SK-N-SH (cell line): ENCODE measurements at regions not wholly inside any gene's neighbourhood (a gene's known extent, or its start where the extent isn't known, plus 50 kb on each side); places are given as distances from the start of the nearest gene placed in this dataset.

ENCODE experiments used
- CTCF ChIA-PET: fragments of 300-600, 350-600 bp; formaldehyde crosslinking; extraction: SDS; loops from one replicate; lab custom pipeline; 2021; lab: Yijun Ruan, JAX
- POLR2A ChIA-PET: fragments of 350-600 bp; sonication (Branson Sonifier 250); formaldehyde crosslinking; extraction: SDS; loops from one replicate; lab custom pipeline; 2020; ENCODE audit warnings: antibody characterized with exemption, inconsistent platforms; lab: Yijun Ruan, JAX
- DNase-seq: peaks from one replicate; pipeline ENCODE4 v3.0.0; 2012
- H2AFZ ChIP-seq: fragments of 200-600 bp; sonication (generic); 2 replicates; pipeline ENCODE4 v1.8.1; 2016; ENCODE audit warnings: antibody characterized with exemption, mild to moderate bottlenecking, low read depth
- H3F3A ChIP-seq: fragments of 200-600 bp; sonication (generic); replicated peaks from 2 replicates; pipeline ENCODE3; 2016; ENCODE audit warnings: antibody characterized with exemption, mild to moderate bottlenecking; ENCODE audit not compliant: insufficient read depth
- H3K27ac ChIP-seq, 2 experiments: fragments of 200-500 bp in 1 of 2; fragments of 200-600 bp in 1 of 2; sonication (Bioruptor generic) in 1 of 2; sonication (generic), shearing (Covaris generic) in 1 of 2; 2 replicates each; pipeline versions ENCODE4 v1.5.1 to v1.6.1; 2014 to 2016; ENCODE audit warnings: low read depth in 2 of 2, inconsistent platforms in 1 of 2, low read length in 1 of 2, mild to moderate bottlenecking in 1 of 2, mixed read lengths in 1 of 2
- H3K27me3 ChIP-seq: fragments of 200-600 bp; sonication (generic), shearing (Covaris generic); 2 replicates; pipeline ENCODE4 v1.6.1; 2016; ENCODE audit warnings: mixed run types; ENCODE audit not compliant: insufficient read depth
- H3K36me3 ChIP-seq, 2 experiments: fragments of 200-500 bp in 1 of 2; fragments of 200-600 bp in 1 of 2; sonication (Bioruptor generic) in 1 of 2; sonication (generic) in 1 of 2; replicated peaks in 1 of 2; 2 replicates each; pipeline versions ENCODE3 to v1.5.1; 2014 to 2016; ENCODE audit warnings: low read length in 1 of 2, mild to moderate bottlenecking in 1 of 2; ENCODE audit not compliant: insufficient read depth in 2 of 2, control insufficient read depth in 1 of 2
- H3K4me1 ChIP-seq, 2 experiments: fragments of 200-500 bp in 1 of 2; fragments of 200-600 bp in 1 of 2; sonication (Bioruptor generic) in 1 of 2; sonication (generic), shearing (Covaris generic) in 1 of 2; 2 replicates each; pipeline versions ENCODE4 v1.5.1 to v1.6.1; 2014 to 2016; ENCODE audit warnings: low read depth in 1 of 2, low read length in 1 of 2, mixed run types in 1 of 2; ENCODE audit not compliant: insufficient read depth in 2 of 2, control insufficient read depth in 1 of 2
- H3K4me2 ChIP-seq: fragments of 200-600 bp; sonication (generic), shearing (Covaris generic); 2 replicates; pipeline ENCODE4 v1.6.1; 2017; ENCODE audit warnings: mixed run types
- H3K4me3 ChIP-seq, 2 experiments: fragments of 200-500 bp in 1 of 2; fragments of 200-600 bp in 1 of 2; sonication (Bioruptor generic) in 1 of 2; sonication (generic), shearing (Covaris generic) in 1 of 2; 2 replicates each; pipeline versions ENCODE4 v1.5.1 to v1.8.1; 2014 to 2016; ENCODE audit warnings: low read depth in 2 of 2, inconsistent platforms in 1 of 2, low read length in 1 of 2, mild to moderate bottlenecking in 1 of 2, mixed read lengths in 1 of 2, moderate library complexity in 1 of 2
- H3K79me2 ChIP-seq: fragments of 200-600 bp; sonication (generic); 2 replicates; pipeline ENCODE4 v1.8.1; 2017; ENCODE audit warnings: mild to moderate bottlenecking; ENCODE audit not compliant: insufficient read depth
- H3K9ac ChIP-seq: fragments of 200-600 bp; sonication (generic); 2 replicates; pipeline ENCODE4 v1.6.1; 2017; ENCODE audit warnings: mixed run types
- H3K9me2 ChIP-seq: fragments of 200-600 bp; sonication (generic); 2 replicates; pipeline ENCODE4 v1.6.1; 2017; ENCODE audit warnings: mixed run types
- H3K9me3 ChIP-seq: fragments of 200-600 bp; sonication (generic); 2 replicates; pipeline ENCODE4 v1.6.1; 2017; ENCODE audit warnings: mixed run types, mild to moderate bottlenecking, moderate library complexity
- H4K20me1 ChIP-seq: fragments of 200-600 bp; sonication (generic); 2 replicates; pipeline ENCODE4 v1.6.1; 2017; ENCODE audit warnings: mild to moderate bottlenecking, mixed run types; ENCODE audit not compliant: insufficient read depth
- ELF1 ChIP-seq: IDR thresholded peaks from 2 replicates; pipeline ENCODE4 v1.4.0; 2012
- EP300 ChIP-seq, 2 experiments: IDR thresholded peaks; 2 replicates each; pipeline versions ENCODE4 v1.4.0 to v1.6.1; 2012; ENCODE audit warnings: borderline replicate concordance in 1 of 2, low read depth in 1 of 2, low read length in 1 of 2
- FOSL2 ChIP-seq: IDR thresholded peaks from 2 replicates; pipeline ENCODE4 v1.4.0; 2012; ENCODE audit warnings: low read depth, mild to moderate bottlenecking, moderate library complexity, borderline replicate concordance
- FOXM1 ChIP-seq: IDR thresholded peaks from 2 replicates; pipeline ENCODE4 v1.4.0; 2012; ENCODE audit warnings: low read depth, mild to moderate bottlenecking
- GATA2 ChIP-seq: sonication (generic); formaldehyde crosslinking; IDR thresholded peaks from 2 replicates; pipeline ENCODE4 v1.5.0; 2020; ENCODE audit warnings: mild to moderate bottlenecking, missing genetic modification reagents
- JUND ChIP-seq: IDR thresholded peaks from 2 replicates; pipeline ENCODE4 v1.4.0; 2012
- NFIC ChIP-seq: IDR thresholded peaks from 2 replicates; pipeline ENCODE4 v1.4.0; 2012; ENCODE audit warnings: borderline replicate concordance
- NRF1 ChIP-seq: IDR thresholded peaks from 2 replicates; pipeline ENCODE4 v1.6.1; 2012; ENCODE audit warnings: low read depth, mild to moderate bottlenecking, low read length
- POLR2AphosphoS5 ChIP-seq: IDR thresholded peaks from 2 replicates; pipeline ENCODE4 v1.6.1; 2012; ENCODE audit warnings: low read depth, low read length
- RXRA ChIP-seq: IDR thresholded peaks from 2 replicates; pipeline ENCODE4 v1.4.0; 2012; ENCODE audit warnings: low read depth, mild to moderate bottlenecking, borderline replicate concordance
- SIN3A ChIP-seq: IDR thresholded peaks from 2 replicates; pipeline ENCODE4 v1.6.1; 2012; ENCODE audit warnings: low read depth, mild to moderate bottlenecking, low read length, moderate library complexity, borderline replicate concordance
- TAF1 ChIP-seq: IDR thresholded peaks from 2 replicates; pipeline ENCODE4 v1.6.1; 2012; ENCODE audit warnings: low read depth, mild to moderate bottlenecking, low read length, moderate library complexity, borderline replicate concordance
- TCF12 ChIP-seq: IDR thresholded peaks from 2 replicates; pipeline ENCODE4 v1.4.0; 2012
- WGBS: methylation state at CpG from one replicate; pipeline ENCODE4 v1.1.6; 2017; ENCODE audit warnings: low lambda C conversion rate; 5-methylcytosine and 5-hydroxymethylcytosine counted together
- TF ChIP-seq, protein P1 (sequence below): IDR thresholded peaks from 2 replicates; pipeline ENCODE4; 2012
- TF ChIP-seq, protein P2 (sequence below): IDR thresholded peaks from 2 replicates; pipeline ENCODE4 v1.4.0; 2012; ENCODE audit warnings: low read depth, borderline replicate concordance
- TF ChIP-seq, protein P3 (sequence below): fragments of 150-350 bp; IDR thresholded peaks from 2 replicates; pipeline ENCODE4 v1.6.1; 2016; ENCODE audit warnings: mild to moderate bottlenecking, low read depth, low read length
- TF ChIP-seq, protein P4 (sequence below): IDR thresholded peaks from 2 replicates; pipeline ENCODE4 v1.4.0; 2012; ENCODE audit warnings: low read depth, borderline replicate concordance
- TF ChIP-seq, protein P5 (sequence below): fragments of 200-600 bp; sonication (generic); IDR thresholded peaks from 2 replicates; pipeline ENCODE4 v1.6.1; 2017; ENCODE audit warnings: antibody characterized with exemption, mild to moderate bottlenecking, moderate library complexity
- TF ChIP-seq, protein P6 (sequence below): fragments of 150-350 bp; IDR thresholded peaks from 2 replicates; pipeline ENCODE4 v1.6.1; 2017; ENCODE audit warnings: antibody characterized with exemption, low read length, low read depth, borderline replicate concordance

DNA sequence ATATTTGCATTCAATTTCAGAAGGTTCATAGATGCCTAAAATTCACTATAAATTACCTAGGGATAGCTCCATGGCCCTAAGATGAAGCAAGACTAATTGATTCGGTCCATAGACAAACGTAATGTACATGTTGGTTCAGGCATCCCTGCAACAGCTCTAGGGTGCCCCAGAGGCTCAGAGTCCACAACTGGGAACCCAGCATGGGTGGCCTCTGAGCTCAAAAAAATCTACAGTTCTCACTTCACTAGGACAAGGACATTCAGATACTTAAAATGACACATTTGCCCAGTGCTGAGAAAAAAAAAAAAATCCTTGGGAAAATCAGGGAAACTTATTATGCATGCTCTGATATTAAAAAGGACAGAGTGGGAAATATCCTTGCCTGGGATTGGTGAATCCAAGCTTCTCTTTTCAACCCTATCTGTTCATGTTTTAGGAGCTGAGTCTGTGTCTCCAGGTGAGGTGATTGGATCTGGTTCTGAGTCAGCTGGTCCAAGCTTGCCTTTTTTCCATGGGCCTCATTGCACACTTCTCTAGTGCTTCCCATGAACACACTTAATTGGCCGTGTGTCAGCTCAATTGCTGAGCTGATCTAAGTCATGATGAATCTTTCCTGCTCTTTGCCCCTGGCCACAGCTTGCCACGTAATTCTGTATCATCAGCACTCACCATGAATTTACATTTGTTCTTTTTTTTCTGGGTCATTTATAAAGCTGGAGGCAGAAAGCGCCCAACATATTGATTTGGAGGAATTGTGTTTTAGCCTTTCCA is 116.3 kb upstream of the RCN1 start:
- H3K4me3 ChIP-seq, result no peak overlapping the region
- H3K9ac ChIP-seq, result no peak overlapping the region
- H2AFZ ChIP-seq, result no peak overlapping the region
- no peaks in the 10 kb centered on the region for H3K79me2 ChIP-seq
- H3K4me1 ChIP-seq, result peaks cover under 1 to 4% of the 10 kb centered on the region in 2 experiments; a peak in 3 of 4 replicates
- H3K27ac ChIP-seq, result no peak overlapping the region
- H3K36me3 ChIP-seq, result no peaks in the 10 kb centered on the region
- WGBS, result 34% methylated on average over 5 of the region's 5 CpGs
- peak; percentile 87 for TF ChIP-seq FOSL2
- peak; percentile 70 for TF ChIP-seq JUND
- no peak for TF ChIP-seq POLR2AphosphoS5
- TF ChIP-seq NFIC, result peak; percentile 50
- peak in 1 of 2 experiments; percentile 58; a peak in 1 of 4 replicates for TF ChIP-seq EP300 (IDR thresholded peaks at IDR 0.05; ENCODE audit: borderline replicate concordance in 1 of 2, low read depth in 1 of 2, low read length in 1 of 2)
- TF ChIP-seq, protein P1, sequence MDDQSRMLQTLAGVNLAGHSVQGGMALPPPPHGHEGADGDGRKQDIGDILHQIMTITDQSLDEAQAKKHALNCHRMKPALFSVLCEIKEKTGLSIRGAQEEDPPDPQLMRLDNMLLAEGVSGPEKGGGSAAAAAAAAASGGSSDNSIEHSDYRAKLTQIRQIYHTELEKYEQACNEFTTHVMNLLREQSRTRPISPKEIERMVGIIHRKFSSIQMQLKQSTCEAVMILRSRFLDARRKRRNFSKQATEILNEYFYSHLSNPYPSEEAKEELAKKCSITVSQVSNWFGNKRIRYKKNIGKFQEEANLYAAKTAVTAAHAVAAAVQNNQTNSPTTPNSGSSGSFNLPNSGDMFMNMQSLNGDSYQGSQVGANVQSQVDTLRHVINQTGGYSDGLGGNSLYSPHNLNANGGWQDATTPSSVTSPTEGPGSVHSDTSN, result peak; percentile 83
- peak; percentile 71 for TF ChIP-seq TCF12
- TF ChIP-seq NRF1, result no peak
- TF ChIP-seq, all 33 proteins: peak for 6
- H3K4me2 ChIP-seq, result peak overlapping the region; percentile 30; the same call in 1 of the 2 replicates
- H3K9me2 ChIP-seq, result no peaks in the 10 kb centered on the region
- ChIA-PET CTCF (interaction anchor here (0.6 to 1.4 kb wide), 5 partner anchors 11 to 691 kb away, joined by 3 to 6 read pairs (median 4); no protein-coding TSS in a partner anchor), POLR2A (no interaction called here)
- H3K27me3 ChIP-seq, result no peaks in the 10 kb centered on the region; the same call in 1 of the 2 replicates
- no peaks in the 10 kb centered on the region for H3K9me3 ChIP-seq
- DNase-seq, result no peak
- H4K20me1 ChIP-seq, result no peaks in the 10 kb centered on the region
- no peaks in the 10 kb centered on the region for H3F3A ChIP-seq

DNA sequence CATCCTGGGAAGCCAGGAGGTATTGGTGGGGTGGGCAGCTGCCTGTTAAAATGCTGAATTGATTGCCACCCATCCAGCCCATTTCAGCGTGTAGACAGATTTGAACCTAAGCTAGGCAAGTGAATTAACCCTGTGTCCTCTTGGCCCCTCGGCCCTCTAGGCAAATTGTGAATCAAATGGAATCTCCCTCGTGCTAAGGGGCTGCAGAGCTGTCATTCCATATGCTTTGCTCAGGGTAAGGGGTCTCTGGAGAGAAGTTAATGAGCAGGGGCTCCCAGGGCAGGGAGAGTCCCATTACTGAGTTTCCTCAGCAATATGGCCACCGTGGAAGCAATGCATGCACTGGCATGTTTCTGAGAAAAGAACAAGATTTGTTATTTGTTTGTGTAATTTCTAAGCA is 117.7 kb upstream of the RCN1 start:
- no peak overlapping the region for H3K27ac ChIP-seq
- peaks cover 8 to 12% of the 10 kb centered on the region in 2 experiments; a peak in 3 of 4 replicates for H3K4me1 ChIP-seq
- no peaks in the 10 kb centered on the region for H3F3A ChIP-seq
- no peak overlapping the region for H3K9ac ChIP-seq
- DNase-seq, result no peak
- H3K9me2 ChIP-seq, result no peaks in the 10 kb centered on the region
- WGBS, result 52% methylated on average over 4 of the region's 4 CpGs
- no peak overlapping the region for H2AFZ ChIP-seq
- ChIA-PET CTCF (interaction anchor here (1.0 kb wide), 3 partner anchors 11 to 79 kb away, joined by 3 to 4 read pairs (median 3); no protein-coding TSS in a partner anchor), POLR2A (no interaction called here)
- no peaks in the 10 kb centered on the region for H3K9me3 ChIP-seq
- H3K4me2 ChIP-seq, result no peak overlapping the region
- no peaks in the 10 kb centered on the region; the same call in 1 of the 2 replicates for H3K27me3 ChIP-seq
- H3K79me2 ChIP-seq, result no peaks in the 10 kb centered on the region
- H4K20me1 ChIP-seq, result no peaks in the 10 kb centered on the region
- no peaks in the 10 kb centered on the region for H3K36me3 ChIP-seq
- no peak overlapping the region for H3K4me3 ChIP-seq
- no peak for TF ChIP-seq ELF1
- TF ChIP-seq, protein P2, sequence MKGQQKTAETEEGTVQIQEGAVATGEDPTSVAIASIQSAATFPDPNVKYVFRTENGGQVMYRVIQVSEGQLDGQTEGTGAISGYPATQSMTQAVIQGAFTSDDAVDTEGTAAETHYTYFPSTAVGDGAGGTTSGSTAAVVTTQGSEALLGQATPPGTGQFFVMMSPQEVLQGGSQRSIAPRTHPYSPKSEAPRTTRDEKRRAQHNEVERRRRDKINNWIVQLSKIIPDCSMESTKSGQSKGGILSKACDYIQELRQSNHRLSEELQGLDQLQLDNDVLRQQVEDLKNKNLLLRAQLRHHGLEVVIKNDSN, result no peak
- TF ChIP-seq SIN3A, result no peak
- no peak for TF ChIP-seq FOSL2
- TF ChIP-seq, protein P3, sequence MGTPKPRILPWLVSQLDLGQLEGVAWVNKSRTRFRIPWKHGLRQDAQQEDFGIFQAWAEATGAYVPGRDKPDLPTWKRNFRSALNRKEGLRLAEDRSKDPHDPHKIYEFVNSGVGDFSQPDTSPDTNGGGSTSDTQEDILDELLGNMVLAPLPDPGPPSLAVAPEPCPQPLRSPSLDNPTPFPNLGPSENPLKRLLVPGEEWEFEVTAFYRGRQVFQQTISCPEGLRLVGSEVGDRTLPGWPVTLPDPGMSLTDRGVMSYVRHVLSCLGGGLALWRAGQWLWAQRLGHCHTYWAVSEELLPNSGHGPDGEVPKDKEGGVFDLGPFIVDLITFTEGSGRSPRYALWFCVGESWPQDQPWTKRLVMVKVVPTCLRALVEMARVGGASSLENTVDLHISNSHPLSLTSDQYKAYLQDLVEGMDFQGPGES, result no peak
- TF ChIP-seq FOXM1, result no peak
- no peak for TF ChIP-seq JUND
- TF ChIP-seq, protein P4, sequence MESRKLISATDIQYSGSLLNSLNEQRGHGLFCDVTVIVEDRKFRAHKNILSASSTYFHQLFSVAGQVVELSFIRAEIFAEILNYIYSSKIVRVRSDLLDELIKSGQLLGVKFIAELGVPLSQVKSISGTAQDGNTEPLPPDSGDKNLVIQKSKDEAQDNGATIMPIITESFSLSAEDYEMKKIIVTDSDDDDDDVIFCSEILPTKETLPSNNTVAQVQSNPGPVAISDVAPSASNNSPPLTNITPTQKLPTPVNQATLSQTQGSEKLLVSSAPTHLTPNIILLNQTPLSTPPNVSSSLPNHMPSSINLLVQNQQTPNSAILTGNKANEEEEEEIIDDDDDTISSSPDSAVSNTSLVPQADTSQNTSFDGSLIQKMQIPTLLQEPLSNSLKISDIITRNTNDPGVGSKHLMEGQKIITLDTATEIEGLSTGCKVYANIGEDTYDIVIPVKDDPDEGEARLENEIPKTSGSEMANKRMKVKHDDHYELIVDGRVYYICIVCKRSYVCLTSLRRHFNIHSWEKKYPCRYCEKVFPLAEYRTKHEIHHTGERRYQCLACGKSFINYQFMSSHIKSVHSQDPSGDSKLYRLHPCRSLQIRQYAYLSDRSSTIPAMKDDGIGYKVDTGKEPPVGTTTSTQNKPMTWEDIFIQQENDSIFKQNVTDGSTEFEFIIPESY, result no peak
- no peak for TF ChIP-seq TCF12
- TF ChIP-seq, protein P5, sequence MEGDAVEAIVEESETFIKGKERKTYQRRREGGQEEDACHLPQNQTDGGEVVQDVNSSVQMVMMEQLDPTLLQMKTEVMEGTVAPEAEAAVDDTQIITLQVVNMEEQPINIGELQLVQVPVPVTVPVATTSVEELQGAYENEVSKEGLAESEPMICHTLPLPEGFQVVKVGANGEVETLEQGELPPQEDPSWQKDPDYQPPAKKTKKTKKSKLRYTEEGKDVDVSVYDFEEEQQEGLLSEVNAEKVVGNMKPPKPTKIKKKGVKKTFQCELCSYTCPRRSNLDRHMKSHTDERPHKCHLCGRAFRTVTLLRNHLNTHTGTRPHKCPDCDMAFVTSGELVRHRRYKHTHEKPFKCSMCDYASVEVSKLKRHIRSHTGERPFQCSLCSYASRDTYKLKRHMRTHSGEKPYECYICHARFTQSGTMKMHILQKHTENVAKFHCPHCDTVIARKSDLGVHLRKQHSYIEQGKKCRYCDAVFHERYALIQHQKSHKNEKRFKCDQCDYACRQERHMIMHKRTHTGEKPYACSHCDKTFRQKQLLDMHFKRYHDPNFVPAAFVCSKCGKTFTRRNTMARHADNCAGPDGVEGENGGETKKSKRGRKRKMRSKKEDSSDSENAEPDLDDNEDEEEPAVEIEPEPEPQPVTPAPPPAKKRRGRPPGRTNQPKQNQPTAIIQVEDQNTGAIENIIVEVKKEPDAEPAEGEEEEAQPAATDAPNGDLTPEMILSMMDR, result no peak
- TF ChIP-seq TAF1, result no peak
- TF ChIP-seq, protein P6, sequence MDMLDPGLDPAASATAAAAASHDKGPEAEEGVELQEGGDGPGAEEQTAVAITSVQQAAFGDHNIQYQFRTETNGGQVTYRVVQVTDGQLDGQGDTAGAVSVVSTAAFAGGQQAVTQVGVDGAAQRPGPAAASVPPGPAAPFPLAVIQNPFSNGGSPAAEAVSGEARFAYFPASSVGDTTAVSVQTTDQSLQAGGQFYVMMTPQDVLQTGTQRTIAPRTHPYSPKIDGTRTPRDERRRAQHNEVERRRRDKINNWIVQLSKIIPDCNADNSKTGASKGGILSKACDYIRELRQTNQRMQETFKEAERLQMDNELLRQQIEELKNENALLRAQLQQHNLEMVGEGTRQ, result no peak
- no peak for TF ChIP-seq NFIC
- TF ChIP-seq RXRA, result no peak
- TF ChIP-seq GATA2 (CRISPR knock-in tag), result no peak
